ENCODE measurements at regions not wholly inside any gene's neighbourhood (a gene's known extent, or its start where the extent isn't known, plus 50 kb on each side); places are given as distances from the start of the nearest gene placed in this dataset.

GRCh38 chr22:27440304-27440865, 361.2 kb downstream of the MN1 start:
- Histone ChIP-seq H3K9me3 (ENCODE audit: control insufficient read depth in 2 of 3, insufficient read depth in 1 of 3, low read length in 3 of 3) (no peaks in the 10 kb centered on the region), H3K4me3 (ENCODE audit: low read length in 3 of 3) (no peak overlapping the region), H3K36me3 (ENCODE audit: control insufficient read depth in 2 of 3, insufficient read depth in 3 of 3, low read length in 3 of 3) (no peaks in the 10 kb centered on the region), H3K9ac (ENCODE audit: low read length in 3 of 3) (no peak overlapping the region), H3K4me1 (ENCODE audit: control insufficient read depth in 2 of 3, insufficient read depth in 2 of 3, low read depth in 1 of 3, low read length in 3 of 3) (no peaks in the 10 kb centered on the region), H3K27me3 (ENCODE audit: control insufficient read depth, insufficient read depth, low read length) (no peaks in the 10 kb centered on the region), H3K27ac (ENCODE audit: low read depth in 2 of 2, low read length in 2 of 2) (no peak overlapping the region)
- intact Hi-C loops (cut with DNase I), result no loop called here
- TF ChIP-seq CTCF (IDR thresholded peaks at IDR 0.05; ENCODE audit: borderline replicate concordance, extremely low read depth, insufficient read depth), result no peak
- no peak for DNase-seq
- no peak for FAIRE-seq

- intact Hi-C loops (cut with DNase I), result no loop called here
- no peak for DNase-seq
- Histone ChIP-seq H3K36me3 (ENCODE audit: control insufficient read depth in 2 of 3, insufficient read depth in 3 of 3, low read length in 3 of 3) (no peaks in the 10 kb centered on the region), H3K27me3 (ENCODE audit: control insufficient read depth, insufficient read depth, low read length) (no peaks in the 10 kb centered on the region), H3K4me1 (ENCODE audit: control insufficient read depth in 2 of 3, insufficient read depth in 2 of 3, low read depth in 1 of 3, low read length in 3 of 3) (no peaks in the 10 kb centered on the region), H3K4me3 (ENCODE audit: low read length in 3 of 3) (no peak overlapping the region), H3K9ac (ENCODE audit: low read length in 3 of 3) (no peak overlapping the region), H3K9me3 (ENCODE audit: control insufficient read depth in 2 of 3, insufficient read depth in 1 of 3, low read length in 3 of 3) (no peaks in the 10 kb centered on the region), H3K27ac (ENCODE audit: low read depth in 2 of 2, low read length in 2 of 2) (no peak overlapping the region)
- TF ChIP-seq CTCF (IDR thresholded peaks at IDR 0.05; ENCODE audit: borderline replicate concordance, extremely low read depth, insufficient read depth), result no peak
- FAIRE-seq, result no peak
Measured at GRCh38 chr22:27441706-27442475, 359.7 kb downstream of the MN1 start.

GRCh38 chr22:27443306-27443705, 358.2 kb downstream of the MN1 start:
- TF ChIP-seq CTCF (IDR thresholded peaks at IDR 0.05; ENCODE audit: borderline replicate concordance, extremely low read depth, insufficient read depth), result no peak

More at GRCh38 chr22:27443306-27443705, 358.2 kb downstream of the MN1 start:
- no peaks in the 10 kb centered on the region for H3K36me3 ChIP-seq (ENCODE audit: control insufficient read depth in 2 of 3, insufficient read depth in 3 of 3, low read length in 3 of 3)
- FAIRE-seq, result no peak
- intact Hi-C loops (cut with DNase I), result no loop called here
- no peak overlapping the region for H3K27ac ChIP-seq (ENCODE audit: low read depth in 2 of 2, low read length in 2 of 2)
- H3K4me3 ChIP-seq (ENCODE audit: low read length in 3 of 3), result no peak overlapping the region
- H3K9ac ChIP-seq (ENCODE audit: low read length in 3 of 3), result no peak overlapping the region
- H3K9me3 ChIP-seq (ENCODE audit: control insufficient read depth in 2 of 3, insufficient read depth in 1 of 3, low read length in 3 of 3), result no peaks in the 10 kb centered on the region
- H3K27me3 ChIP-seq (ENCODE audit: control insufficient read depth, insufficient read depth, low read length), result no peaks in the 10 kb centered on the region
- no peak for DNase-seq
- no peaks in the 10 kb centered on the region for H3K4me1 ChIP-seq (ENCODE audit: control insufficient read depth in 2 of 3, insufficient read depth in 2 of 3, low read depth in 1 of 3, low read length in 3 of 3)

Data from kidney (tissue), 13 donors.